AG04449 (cell line): ENCODE measurements at regions not wholly inside any gene's neighbourhood (a gene's known extent, or its start where the extent isn't known, plus 50 kb on each side); places are given as distances from the start of the nearest gene placed in this dataset.

Source experiments
- CTCF ChIA-PET: fragments of 350-600 bp; formaldehyde crosslinking; extraction: SDS; loops from one replicate; lab custom pipeline; 2021; ENCODE audit warnings: antibody characterized with exemption; lab: Yijun Ruan, JAX
- POLR2A ChIA-PET: fragments of 400-600, 350-600 bp; formaldehyde crosslinking; extraction: SDS; loops from one replicate; lab custom pipeline; 2020; ENCODE audit warnings: antibody characterized with exemption, inconsistent platforms; lab: Yijun Ruan, JAX
- DNase-seq: peaks from one replicate; pipeline ENCODE4 v3.0.0-alpha.2; 2010; ENCODE audit warnings: low read depth, low spot score
- H3K4me3 ChIP-seq: 2 replicates; pipeline ENCODE4 v1.5.1; 2011; ENCODE audit warnings: low read depth, mild to moderate bottlenecking, control low read depth, low read length
- TF ChIP-seq, protein P1 (sequence below): IDR thresholded peaks from one replicate; pipeline ENCODE4 v1.5.1; 2011; ENCODE audit warnings: mild to moderate bottlenecking, moderate library complexity, low read length, control low read depth, inconsistent platforms; ENCODE audit not compliant: insufficient read depth; ENCODE audit errors: missing control alignments

DNA sequence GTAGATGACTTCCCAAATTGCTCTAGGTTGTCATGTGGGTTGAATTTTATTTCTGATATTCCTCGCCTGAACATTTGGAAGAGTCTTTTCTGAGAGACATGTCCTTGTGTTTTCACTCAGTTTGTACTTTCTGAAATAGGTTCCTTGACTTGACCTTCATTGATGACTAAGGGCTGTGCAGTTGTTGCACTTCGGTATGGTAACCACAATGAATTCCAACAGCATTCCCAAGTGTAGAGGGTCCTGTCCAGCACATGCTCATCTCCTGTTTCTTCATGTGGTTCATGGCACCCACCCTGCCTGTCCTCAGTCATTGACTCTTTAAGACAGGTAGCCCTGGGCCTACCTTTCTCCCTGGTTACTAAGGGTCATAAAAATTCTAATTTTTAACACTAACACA, 527.8 kb downstream of the MTRR start:
- no peak overlapping the region for H3K4me3 ChIP-seq
- DNase-seq = no peak
- TF ChIP-seq, protein P1, sequence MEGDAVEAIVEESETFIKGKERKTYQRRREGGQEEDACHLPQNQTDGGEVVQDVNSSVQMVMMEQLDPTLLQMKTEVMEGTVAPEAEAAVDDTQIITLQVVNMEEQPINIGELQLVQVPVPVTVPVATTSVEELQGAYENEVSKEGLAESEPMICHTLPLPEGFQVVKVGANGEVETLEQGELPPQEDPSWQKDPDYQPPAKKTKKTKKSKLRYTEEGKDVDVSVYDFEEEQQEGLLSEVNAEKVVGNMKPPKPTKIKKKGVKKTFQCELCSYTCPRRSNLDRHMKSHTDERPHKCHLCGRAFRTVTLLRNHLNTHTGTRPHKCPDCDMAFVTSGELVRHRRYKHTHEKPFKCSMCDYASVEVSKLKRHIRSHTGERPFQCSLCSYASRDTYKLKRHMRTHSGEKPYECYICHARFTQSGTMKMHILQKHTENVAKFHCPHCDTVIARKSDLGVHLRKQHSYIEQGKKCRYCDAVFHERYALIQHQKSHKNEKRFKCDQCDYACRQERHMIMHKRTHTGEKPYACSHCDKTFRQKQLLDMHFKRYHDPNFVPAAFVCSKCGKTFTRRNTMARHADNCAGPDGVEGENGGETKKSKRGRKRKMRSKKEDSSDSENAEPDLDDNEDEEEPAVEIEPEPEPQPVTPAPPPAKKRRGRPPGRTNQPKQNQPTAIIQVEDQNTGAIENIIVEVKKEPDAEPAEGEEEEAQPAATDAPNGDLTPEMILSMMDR = no peak
- POLR2A ChIA-PET = no interaction called here
- CTCF ChIA-PET = no interaction called here

DNA sequence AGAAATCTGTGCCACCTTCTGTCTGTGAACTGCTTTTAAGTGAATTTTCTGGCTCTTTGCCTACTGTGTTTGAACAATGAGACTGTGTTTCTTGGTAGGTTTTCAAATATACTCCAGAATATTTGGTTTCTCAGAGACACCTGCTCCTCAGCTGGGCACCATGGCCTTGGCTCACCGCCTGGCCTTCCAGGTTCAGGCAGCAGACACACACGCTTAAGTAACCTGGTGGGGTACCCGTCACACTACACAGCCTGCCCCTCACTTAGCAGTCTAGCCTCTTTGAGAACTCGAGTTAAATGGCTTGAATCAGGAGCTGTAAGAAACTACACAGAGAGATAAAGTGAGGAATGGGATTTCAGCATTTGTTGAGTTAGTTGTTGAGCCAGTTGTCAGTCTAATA, 530.5 kb downstream of the MTRR start:
- ChIA-PET CTCF (no interaction called here), POLR2A (no interaction called here)
- no peak for DNase-seq
- TF ChIP-seq, protein P1 = no peak
- no peak overlapping the region for H3K4me3 ChIP-seq

DNA sequence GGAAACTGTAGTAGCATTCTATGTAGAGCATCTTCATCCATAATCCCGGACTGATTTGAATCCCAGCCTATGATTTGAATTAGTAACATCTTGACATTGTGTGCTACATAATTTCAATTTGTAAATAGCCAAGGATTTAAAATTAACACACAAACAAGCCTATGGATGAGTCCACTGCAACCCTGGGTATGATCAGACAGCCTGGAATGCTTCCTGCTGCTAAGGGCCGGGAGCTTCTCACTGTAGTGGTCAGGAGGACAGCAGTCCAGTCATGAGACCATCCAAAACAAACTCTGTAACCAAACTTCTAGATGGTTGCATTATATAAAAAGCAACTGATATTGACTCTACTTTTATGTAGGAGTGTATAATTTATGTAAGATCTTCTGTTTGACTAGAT, 539.3 kb downstream of the MTRR start:
- no peak overlapping the region for H3K4me3 ChIP-seq
- DNase-seq = no peak
- ChIA-PET POLR2A (interaction anchor here (0.7 kb wide), 1 partner anchor 322 kb away, joined by 3 read pairs; no protein-coding TSS in a partner anchor), CTCF (interaction anchor here (0.9 kb wide), 1 partner anchor 68 kb away, joined by 3 read pairs; no protein-coding TSS in a partner anchor)
- TF ChIP-seq, protein P1 = no peak

DNA sequence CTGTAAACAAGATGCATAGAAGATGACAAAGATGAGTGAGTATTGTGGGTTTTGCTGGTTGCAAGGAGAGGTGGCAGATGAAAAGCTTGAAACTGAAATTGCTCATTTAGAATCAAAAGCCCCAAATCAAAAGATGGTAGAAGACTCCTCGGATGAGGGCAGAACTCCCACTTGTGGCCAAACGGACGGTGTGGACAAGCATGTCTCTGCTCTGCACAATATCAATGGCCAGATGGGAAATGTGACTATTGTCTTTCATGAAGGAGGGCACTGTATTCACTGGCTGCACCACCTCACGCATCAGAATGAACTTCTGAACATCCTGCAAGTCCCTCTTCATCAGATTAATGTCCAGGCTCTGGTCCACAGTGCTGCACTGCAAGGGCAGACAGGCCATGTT, 541.7 kb downstream of the MTRR start:
- DNase-seq = no peak
- no peak overlapping the region for H3K4me3 ChIP-seq
- ChIA-PET CTCF (no interaction called here), POLR2A (no interaction called here)
- TF ChIP-seq, protein P1 = no peak

DNA sequence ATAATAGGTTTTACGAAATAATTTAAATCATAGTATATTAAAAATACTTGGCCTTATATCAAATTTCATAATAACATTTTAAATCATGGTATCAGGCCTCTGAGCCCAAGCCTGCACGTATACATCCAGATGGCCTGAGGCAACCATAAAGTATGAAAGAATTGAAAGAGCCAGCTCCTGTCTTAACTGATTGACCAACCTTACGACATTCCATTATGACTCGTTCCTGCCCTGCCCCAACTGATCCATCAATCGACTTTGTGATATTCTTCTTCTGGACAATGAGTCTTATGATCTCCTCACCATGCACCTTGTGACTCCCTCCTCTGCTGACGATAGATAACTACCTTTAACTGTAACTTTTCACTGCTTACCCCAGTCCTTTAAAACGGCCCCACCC, 545.0 kb downstream of the MTRR start:
- CTCF ChIA-PET = no interaction called here
- no peak for DNase-seq
- H3K4me3 ChIP-seq = no peak overlapping the region
- POLR2A ChIA-PET = no interaction called here
- TF ChIP-seq, protein P1 = no peak

DNA sequence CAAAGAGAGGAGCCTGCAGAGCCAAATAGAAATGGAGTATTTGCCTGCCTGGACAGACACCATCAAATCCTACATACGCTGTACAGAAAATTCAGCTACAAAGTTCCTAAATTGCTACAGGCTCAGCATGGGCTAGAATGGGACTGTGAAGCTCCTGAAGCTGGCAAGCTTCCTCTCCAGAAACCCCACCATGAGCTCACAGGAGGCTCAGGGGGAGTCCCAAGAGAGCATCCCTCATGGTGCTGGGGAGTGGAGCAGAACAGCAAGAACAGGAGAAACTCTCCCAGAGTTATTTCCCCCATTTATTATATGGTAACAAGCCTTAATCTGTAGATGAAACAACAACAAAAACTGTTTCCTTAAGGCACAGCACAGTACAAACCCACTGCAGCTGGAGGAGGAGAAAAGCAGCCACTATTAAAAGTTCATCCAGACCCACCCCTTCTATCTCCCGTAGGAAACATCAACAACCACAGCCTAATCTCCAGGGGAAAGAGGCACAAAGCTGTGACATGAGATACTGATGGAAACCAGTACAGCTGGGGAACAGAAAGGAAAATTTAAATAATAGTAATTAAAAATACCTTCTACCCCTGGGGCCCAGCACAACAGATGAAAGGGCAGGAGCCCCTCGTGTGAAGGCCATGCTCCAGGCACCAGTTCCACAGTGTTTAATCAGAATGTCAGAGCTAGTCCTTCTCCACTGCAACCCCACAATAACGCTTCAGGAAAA, 548.5 kb downstream of the MTRR start:
- CTCF ChIA-PET = no interaction called here
- TF ChIP-seq, protein P1 = no peak

More for the DNA sequence above, 548.5 kb downstream of the MTRR start:
- H3K4me3 ChIP-seq = no peak overlapping the region
- DNase-seq = no peak
- POLR2A ChIA-PET = no interaction called here
